ENCODE measurements at regions not wholly inside any gene's neighbourhood (a gene's known extent, or its start where the extent isn't known, plus 50 kb on each side); places are given as distances from the start of the nearest gene placed in this dataset.

DNA sequence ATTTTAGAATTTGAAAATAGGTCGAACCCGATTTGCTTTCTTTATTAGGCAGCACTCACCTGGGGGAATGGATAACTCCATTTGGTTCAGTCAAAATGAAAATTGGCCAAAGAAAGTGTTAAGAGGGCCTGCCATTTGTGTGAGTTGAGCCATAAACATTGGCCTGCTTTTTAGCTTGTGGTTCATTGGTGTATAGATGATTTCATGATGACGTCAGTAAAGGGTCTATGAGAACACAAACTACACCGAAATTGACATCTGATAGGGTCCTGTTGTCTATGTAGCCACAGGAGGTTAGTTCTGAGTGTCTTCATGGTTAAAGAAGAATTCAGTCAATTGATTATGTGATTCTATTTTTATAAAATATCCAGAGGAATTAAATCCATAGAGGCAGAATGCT, 1001.5 kb upstream of the EEF2KMT start:
- DNase-seq (no peak), ATAC-seq (no peak)
- Histone ChIP-seq H3K27me3 (no peaks in the 10 kb centered on the region), H3K4me1 (no peaks in the 10 kb centered on the region), H3K9me3 (no peaks in the 10 kb centered on the region), H3K27ac (no peak overlapping the region), H3K4me3 (no peak overlapping the region), H3K36me3 (replicated peaks in 1 of 2; ENCODE audit: insufficient read depth in 1 of 2, low read depth in 2 of 2) (no peaks in the 10 kb centered on the region)
- WGBS, 2 donors = 46 to 68% methylated on average over 4 of the region's 4 CpGs
- TF ChIP-seq, protein P1, sequence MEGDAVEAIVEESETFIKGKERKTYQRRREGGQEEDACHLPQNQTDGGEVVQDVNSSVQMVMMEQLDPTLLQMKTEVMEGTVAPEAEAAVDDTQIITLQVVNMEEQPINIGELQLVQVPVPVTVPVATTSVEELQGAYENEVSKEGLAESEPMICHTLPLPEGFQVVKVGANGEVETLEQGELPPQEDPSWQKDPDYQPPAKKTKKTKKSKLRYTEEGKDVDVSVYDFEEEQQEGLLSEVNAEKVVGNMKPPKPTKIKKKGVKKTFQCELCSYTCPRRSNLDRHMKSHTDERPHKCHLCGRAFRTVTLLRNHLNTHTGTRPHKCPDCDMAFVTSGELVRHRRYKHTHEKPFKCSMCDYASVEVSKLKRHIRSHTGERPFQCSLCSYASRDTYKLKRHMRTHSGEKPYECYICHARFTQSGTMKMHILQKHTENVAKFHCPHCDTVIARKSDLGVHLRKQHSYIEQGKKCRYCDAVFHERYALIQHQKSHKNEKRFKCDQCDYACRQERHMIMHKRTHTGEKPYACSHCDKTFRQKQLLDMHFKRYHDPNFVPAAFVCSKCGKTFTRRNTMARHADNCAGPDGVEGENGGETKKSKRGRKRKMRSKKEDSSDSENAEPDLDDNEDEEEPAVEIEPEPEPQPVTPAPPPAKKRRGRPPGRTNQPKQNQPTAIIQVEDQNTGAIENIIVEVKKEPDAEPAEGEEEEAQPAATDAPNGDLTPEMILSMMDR (IDR thresholded peaks at IDR 0.05) = no peak
- TF ChIP-seq POLR2A (IDR thresholded peaks at IDR 0.05) = no peak
- intact Hi-C loops (cut with DNase I) = no loop called here

DNA sequence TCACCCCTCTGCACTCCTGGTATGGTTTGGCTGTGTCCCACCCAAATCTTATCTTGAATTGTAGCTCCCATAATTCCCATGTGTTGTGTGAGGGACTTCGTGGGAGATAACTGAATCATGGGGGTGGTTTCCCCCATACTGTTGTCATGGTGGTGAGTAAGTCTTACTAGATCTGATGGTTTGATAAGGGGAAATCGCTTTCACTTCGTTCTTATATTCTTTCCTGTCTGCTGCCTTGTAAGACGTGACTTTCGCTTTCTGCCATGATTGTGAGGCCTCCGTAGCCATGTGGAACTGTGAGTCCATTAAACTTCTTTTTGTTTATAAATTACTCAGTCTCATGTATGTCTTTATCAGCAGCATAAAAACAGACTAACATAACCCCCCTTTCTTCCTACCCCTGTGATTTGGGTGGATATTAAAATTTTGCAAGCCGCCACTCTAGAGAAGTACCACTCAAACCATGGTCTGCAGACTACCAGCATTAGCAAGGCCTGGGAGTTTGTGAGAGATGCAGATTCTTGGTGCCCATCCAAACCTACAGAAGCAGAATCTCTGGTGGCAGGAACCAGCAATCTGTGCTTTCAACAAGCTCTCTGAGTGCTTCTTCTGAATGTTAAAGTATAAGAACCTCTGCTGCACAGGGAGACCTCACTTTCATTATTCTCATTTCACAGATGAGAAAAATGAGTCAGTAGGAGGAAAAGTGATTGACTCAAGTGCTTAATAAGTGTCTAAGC, 999.5 kb upstream of the EEF2KMT start:
- H3K4me1 ChIP-seq = no peaks in the 10 kb centered on the region
- no peak overlapping the region for H3K27ac ChIP-seq
- no peaks in the 10 kb centered on the region for H3K27me3 ChIP-seq
- intact Hi-C loops (cut with DNase I) = no loop called here
- no peaks in the 10 kb centered on the region for H3K9me3 ChIP-seq
- no peak for DNase-seq
- ATAC-seq = no peak
- no peak for TF ChIP-seq POLR2A (IDR thresholded peaks at IDR 0.05)
- TF ChIP-seq, protein P1 (IDR thresholded peaks at IDR 0.05) = no peak
- H3K4me3 ChIP-seq = no peak overlapping the region
- H3K36me3 ChIP-seq (replicated peaks in 1 of 2; ENCODE audit: insufficient read depth in 1 of 2, low read depth in 2 of 2) = no peaks in the 10 kb centered on the region
- WGBS, 2 donors = 82 to 83% methylated on average over 7 of the region's 7 CpGs

DNA sequence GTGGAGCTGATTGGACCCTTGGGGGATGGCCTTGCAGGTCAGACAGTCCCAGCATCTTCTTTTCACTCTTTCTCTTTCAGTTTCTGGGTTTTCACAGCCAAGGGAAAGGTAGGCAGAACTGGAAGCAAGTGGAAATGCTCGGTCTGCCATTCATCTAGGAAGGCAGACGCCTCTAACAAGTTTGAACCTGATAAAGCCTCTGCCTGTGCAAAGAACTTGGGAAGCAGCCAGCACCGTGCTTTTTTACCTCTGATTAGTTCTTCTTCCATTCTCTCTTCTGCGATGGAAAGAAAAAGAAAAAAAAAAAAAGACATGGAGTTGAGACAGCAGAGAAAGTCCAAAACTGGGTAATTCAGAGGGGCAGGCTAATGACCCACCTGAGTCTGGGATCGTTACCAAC, 997.8 kb upstream of the EEF2KMT start:
- no peaks in the 10 kb centered on the region for H3K4me1 ChIP-seq

DNA sequence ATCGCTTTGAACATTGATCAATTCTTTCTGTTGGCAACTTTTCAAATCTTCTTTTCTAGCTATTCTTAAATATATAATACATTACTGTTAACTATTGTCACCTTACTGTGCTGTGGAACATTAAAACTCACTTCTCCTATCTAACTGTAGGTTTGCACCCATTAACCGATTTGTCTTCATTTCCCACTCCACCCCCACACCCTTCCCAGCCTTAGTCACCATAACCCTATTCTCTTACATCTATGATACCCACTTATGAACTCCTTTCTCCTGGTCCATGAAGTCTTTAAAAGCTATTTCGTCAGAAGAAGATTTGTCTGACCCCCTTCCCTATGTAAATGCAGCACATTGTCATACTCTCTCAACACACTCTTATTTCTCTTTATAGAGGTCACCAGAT, 993.4 kb upstream of the EEF2KMT start:
- H3K27ac ChIP-seq = no peak overlapping the region
- no peaks in the 10 kb centered on the region for H3K9me3 ChIP-seq
- DNase-seq (no peak), ATAC-seq (no peak)
- TF ChIP-seq POLR2A (IDR thresholded peaks at IDR 0.05) = no peak
- TF ChIP-seq, protein P1 (IDR thresholded peaks at IDR 0.05) = no peak
- H3K4me1 ChIP-seq = no peaks in the 10 kb centered on the region
- intact Hi-C loops (cut with DNase I) = no loop called here
- H3K36me3 ChIP-seq (replicated peaks in 1 of 2; ENCODE audit: insufficient read depth in 1 of 2, low read depth in 2 of 2) = no peaks in the 10 kb centered on the region
- WGBS, 2 donors = 66 to 71% methylated on average over 3 of the region's 3 CpGs
- no peaks in the 10 kb centered on the region for H3K27me3 ChIP-seq
- no peak overlapping the region for H3K4me3 ChIP-seq

More for the DNA sequence above, 997.8 kb upstream of the EEF2KMT start:
- TF ChIP-seq, protein P1 (IDR thresholded peaks at IDR 0.05) = no peak
- no peak for TF ChIP-seq POLR2A (IDR thresholded peaks at IDR 0.05)
- Histone ChIP-seq H3K9me3 (no peaks in the 10 kb centered on the region), H3K27me3 (no peaks in the 10 kb centered on the region), H3K36me3 (replicated peaks in 1 of 2; ENCODE audit: insufficient read depth in 1 of 2, low read depth in 2 of 2) (no peaks in the 10 kb centered on the region), H3K27ac (no peak overlapping the region), H3K4me3 (no peak overlapping the region)
- ATAC-seq (no peak), DNase-seq (no peak)
- intact Hi-C loops (cut with DNase I) = no loop called here
- 56 to 58% methylated on average over 5 of the region's 5 CpGs for WGBS, 2 donors
